Left lobe of liver (tissue), 2 donors: ENCODE measurements at regions not wholly inside any gene's neighbourhood (a gene's known extent, or its start where the extent isn't known, plus 50 kb on each side); places are given as distances from the start of the nearest gene placed in this dataset.
A peak's percentile ranks its signal among the peaks of the same experiment; 100 is the strongest.

Source experiments
- ATAC-seq: fragments of 200-7000 bp; cut with Tn5 transposase; one replicate; pipeline ENCODE4 v1.9.1; 2020; ENCODE audit warnings: mild to moderate bottlenecking, moderate library complexity
- DNase-seq: peaks from one replicate; pipeline ENCODE4 v3.0.0-alpha.2; 2020; ENCODE audit warnings: low spot score
- donor health status: DM: no; HTN: no; CAD: no; lungs with moderate emphysema.
- donor health status: DM: no; HTN: yes; CAD: no.

DNA sequence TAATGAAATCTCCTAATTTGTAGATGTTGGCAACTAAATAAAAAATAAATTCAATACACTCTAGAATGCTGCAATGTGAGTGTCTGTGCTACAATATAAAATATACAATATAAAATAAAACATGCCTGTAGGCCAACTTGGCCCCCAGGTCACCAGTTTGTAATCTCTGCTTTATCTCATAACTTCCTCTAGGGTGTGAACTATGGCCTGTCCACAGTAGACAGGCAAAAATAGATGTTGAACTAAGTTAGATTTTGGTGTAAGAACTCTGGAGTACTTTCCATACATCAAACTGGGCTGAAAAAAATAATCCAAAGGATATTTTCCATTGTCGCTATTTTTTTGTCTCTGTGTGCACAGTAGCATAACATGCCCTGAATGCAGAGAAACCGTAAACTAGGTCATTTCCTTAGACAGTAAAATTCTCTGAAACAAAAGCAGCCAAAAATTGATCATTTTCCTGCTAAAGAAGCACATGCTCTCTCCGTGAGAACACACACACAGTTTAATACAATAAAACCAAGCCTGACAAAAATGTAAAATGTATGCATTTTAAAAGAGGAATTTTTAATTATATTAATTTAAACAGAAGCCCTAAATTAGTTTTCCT lies 98.5 kb upstream of the ZFP64 start:
- DNase-seq (no peak), ATAC-seq (peak; percentile 33)

DNA sequence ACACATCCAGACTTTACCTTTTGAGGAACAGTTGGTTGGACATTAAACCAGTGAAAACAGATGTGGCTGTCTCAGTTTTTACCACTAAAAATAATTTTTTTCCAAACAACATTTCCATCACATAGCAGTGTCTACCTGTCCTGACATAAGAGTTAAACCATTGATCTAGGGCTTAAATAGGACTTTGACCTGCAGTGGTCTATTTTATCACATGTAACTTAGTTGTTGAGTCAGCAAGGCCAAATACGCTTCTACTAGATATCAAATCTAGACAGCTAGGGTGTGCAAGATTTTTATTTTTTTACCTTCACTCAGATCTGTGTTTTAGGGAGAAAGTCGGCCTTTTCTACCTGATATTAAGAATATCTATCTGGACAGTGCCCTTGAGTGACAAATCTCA lies 88.8 kb upstream of the ZFP64 start:
- DNase-seq (no peak), ATAC-seq (peak; percentile 61)

DNA sequence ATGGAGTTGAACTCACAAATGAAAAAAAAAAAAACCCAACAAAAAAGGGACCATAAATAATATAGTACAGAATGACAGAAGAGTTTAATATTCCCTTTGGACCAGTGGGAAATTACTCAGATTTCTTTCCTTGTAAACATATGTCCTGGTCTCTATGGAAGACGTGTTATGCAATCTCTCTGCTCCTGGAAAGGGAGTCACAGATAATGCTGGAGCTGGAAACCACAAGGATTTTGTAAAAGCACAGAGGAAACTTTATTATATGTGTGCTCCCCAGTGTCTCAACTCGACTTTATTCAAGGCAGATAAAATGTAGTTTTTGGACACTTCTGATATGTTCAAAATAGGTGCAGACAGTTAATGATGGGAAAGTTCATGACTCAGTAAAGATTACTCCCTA lies 88.1 kb upstream of the ZFP64 start:
- ATAC-seq (no peak), DNase-seq (no peak)

DNA sequence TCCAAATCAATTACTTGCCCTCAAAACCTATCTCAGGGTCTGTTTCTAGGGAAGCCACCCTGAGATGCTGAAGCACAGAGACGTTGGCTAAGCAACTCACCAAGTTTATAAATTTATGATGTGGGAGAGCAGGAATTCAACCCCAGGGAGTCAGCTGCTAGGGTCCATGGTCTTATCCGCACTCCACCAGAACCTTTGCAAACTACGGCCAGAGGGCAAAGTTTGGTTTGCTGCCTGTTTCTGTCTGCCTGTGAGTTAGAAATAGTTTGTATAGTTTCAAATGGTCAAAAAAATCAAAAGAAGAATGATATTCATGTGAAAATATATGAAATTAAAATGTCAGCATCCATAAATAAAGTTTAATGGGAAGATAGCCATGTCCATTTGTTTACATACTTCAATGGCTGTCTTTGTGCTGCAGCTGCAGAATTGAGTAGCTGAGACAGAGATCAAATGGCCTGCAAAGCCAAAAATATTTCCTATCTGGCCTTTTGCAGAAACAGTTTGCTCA lies 83.7 kb upstream of the ZFP64 start:
- ATAC-seq (peak; percentile 72), DNase-seq (no peak)

DNA sequence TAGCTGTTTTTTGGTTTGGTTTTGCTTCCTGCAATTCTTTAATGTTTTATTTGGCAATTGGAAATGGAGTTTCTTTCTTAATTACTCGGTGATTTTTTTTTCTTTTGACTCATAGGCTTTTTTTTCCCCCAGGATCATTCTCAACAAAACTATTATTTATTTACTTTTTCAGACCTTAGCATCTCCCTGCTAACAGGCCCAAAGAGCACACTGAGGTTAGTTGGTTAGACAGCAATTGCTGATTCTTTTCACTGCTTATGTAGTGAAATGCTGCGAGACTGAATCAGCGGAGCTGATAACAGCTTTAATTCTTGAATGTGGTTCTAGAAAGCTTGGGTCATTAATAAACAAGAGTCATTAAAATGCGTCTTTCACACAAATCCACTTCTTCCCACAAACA lies 79.1 kb upstream of the ZFP64 start:
- no peak for ATAC-seq
- DNase-seq: no peak

DNA sequence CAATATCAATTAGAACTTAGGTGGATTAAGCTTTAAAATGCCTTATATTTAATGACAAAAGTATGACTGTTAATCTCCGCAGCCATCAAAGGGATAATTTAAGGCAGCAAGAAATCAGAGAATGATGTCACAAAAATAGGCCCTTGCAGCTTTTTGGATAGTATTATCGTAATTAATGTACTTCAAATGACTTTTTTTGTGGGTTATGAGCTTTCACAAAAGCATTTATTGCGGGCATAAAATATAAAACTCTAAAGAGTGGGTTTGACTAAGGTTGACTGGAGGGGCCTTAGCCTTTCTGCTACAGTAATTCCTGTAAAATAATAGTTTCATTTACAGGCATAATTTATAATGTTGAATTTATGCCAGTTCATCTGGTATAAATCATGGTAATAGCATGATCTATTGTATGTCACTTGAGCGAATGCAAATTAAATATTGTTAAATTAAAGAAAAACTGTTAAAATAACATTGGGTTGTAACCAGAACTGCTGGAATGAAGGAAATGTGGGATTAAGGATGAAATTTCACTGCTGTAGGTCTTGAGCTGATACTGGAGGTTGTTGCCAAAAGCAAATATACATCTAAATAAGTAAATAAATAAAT lies 78.5 kb upstream of the ZFP64 start:
- DNase-seq: no peak
- ATAC-seq: no peak

DNA sequence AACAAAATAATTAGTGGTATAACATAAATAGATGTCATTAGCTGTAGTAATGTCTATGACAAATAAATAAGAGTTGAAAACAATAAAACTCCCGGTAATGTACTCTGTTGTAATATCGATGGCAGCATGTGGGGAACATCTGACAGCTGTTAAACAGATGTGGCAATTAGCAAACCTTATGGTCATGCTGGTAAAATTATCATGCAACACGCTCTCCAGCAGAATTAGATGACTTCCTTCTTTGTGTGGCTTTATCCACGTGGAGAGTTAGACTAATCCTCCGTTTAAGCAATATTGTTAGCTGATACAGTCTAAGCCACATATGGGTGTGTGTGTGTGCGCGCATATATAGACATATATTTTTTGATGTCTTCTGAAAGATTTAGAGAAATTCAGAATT lies 77.7 kb upstream of the ZFP64 start:
- no peak for DNase-seq
- ATAC-seq: no peak

DNA sequence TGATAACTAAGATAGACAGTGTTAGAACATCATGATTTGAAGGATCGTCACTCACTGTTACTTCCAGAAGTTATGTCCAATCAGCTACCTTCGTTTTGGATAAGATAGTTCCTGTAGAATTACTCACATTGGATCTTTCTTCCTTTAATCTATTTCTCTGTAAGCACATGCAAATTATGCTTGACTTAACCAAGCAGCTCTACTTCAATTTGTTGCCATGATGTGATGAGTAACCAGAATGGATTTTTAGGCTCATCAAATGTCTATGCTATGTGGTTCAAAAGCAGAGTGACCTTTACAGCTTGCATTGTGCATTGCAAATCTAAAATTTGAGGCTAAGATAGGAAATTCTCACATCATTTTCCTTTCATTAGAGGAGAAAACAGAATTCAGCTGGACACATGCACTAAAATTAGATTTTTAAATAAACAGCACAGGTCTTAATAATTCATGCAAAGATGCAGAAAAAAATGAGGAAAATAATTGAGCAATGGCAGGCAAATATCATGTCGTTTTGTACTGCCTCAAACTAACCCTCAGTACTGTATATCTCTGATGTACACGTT lies 76.7 kb upstream of the ZFP64 start:
- DNase-seq (no peak), ATAC-seq (no peak)

DNA sequence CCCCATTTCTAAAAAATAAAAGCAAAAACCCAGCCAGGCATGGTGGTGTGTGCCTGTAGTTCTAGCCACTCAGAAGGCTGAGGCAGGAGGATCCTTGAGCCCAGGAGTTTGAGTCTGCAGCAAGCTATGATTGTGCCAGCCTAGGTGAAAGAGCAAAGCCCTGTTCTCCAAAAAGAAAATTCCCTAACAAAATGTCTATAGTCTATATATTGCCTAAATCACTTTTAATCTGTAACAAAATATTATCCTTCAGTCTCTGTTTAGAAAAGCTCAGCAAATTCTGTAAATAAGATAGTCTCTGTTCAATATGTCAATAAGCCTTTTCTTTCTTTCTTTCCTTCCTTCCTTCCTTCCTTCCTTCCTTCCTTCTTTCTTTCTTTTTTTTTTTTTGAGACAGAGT lies 75.8 kb upstream of the ZFP64 start:
- ATAC-seq: no peak
- no peak for DNase-seq

DNA sequence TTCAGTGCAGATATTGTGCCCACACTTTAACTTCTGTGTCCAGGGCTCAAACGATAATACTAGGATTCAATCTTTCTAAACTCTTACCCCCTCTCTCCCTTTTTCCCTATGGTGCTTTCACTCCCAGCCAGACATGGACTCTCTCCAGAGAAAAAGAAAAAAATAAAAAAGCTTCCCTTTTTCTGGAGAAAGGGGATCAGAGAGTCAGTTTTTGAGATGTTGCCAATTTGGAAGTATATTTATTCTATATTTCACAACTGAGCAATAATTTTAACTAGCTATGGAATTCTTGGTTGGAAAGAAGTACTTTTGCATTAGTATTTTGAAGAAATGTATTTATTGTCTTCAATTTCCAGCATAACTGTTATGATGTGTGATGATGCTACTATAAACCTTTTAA lies 72.2 kb upstream of the ZFP64 start:
- ATAC-seq (no peak), DNase-seq (no peak)

DNA sequence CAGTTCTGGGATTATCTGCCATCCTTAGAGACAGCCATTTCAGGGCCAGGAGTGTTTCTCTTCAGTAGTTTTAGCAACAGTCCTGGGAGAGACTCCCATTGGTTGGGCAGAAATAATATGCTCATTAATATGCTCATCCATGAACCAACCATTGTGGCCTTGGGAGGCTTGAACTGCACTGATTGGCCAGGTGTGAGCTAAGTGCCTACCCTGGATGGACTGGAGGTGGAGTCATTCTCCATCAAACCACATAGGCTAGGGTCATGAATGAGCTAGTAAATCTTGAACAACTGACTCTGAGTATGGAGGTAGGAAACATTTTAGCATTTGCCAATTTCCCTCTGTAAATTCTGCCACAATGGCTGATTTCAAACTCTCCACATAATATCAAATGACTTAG lies 70.2 kb upstream of the ZFP64 start:
- ATAC-seq: no peak

DNA sequence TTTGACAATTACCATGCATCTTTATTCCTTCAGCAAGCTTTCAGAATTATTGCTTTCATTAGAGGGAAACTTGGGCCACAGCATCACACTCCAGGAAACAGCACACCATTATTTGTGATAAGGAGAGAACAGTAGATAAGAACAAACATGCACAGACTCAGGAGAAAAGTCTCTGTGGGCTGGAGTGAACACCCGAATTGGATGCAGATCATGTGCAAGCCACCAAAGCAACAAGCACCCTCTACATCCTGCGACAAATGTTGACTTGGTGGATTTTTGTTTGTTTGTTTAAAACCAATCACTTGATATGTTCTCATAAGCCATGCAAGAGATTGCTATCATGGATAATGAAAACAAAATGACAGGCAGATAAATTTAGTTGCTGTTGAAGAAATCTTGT lies 67.7 kb upstream of the ZFP64 start:
- ATAC-seq: no peak
- DNase-seq: no peak

More for the DNA sequence above, 70.2 kb upstream of the ZFP64 start:
- no peak for DNase-seq

DNA sequence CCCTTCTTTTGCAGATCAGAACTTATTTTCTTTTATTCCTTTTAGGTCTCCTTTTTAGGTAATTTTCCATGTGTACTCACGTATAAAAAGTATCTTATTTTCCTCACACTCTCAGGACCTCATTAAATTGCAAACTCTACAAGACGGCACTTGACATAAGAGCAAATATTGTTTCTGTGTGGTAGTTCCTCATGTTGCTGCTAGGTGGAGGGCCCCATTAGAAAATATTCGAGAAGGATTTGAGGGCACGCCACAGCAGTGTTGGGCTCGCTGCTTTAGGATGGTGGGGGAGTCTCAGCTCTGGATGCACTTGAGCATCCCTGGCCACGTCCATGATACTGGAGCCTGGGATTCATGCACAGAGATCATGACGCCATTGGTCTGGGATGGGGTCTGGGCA lies 64.9 kb upstream of the ZFP64 start:
- DNase-seq (no peak), ATAC-seq (no peak)

DNA sequence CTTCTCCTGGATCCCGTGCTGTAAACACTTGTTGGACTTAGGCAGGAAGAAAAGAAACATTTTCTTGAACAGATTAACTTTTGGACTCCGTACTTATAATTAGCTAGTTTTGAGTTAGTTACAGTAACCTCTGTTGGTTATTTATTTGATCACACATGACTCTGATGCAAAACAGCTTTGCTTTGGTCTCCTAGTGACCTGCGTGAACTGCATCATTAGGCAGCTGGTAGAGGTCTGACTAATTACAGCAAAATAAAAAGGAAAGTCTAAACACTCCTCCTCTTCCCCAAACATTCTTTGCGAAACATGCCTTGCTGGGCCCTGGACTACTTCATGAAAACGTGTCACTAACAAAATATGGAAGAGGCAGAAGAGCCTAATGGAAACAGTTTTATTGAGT lies 61.1 kb upstream of the ZFP64 start:
- no peak for DNase-seq
- ATAC-seq: no peak

DNA sequence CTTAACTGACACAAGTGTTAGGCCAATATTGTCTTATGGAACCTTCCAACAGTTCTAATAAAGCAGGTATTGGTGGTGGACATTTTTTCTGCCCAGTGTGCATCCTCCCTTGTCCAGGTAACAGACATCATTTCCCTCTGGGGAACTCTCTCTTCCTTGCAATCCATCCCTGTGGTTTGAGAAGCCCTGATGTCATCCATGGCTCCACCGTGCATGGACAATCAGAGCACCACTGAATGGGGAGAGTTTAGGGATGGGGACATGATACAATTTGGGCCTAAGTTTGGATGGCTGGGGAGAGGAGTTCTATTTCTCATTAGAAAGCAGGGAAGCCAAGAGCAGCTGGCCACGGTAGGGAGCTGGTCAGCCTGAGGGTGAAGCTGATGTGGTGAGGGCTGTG lies 60.2 kb upstream of the ZFP64 start:
- DNase-seq: no peak
- no peak for ATAC-seq

DNA sequence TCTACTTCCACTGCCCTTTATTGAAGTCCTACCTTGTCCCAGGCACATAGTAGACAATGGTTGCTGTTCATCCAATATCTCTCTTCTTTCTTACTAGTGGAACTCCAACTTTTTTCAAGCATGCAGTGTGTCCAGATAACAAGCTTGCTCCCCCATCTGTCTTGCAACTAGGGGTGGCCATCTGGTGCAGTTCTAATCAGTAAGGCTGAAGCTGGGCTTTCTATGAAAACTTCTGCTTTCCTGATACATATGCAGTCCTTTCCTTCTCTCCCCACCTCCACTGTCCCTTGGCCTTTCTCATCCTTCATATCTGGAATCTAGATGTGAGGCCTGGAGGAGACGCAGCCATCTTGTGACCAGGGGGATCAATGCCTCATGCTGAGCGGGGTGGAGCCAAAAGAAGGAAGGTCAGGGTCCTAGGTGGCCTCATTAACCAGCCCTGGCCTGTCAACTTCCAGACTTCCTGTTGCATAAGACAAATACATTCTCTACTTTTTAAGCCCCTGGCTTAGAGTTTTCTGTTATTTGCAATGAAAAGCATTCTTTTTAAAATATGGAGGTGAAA lies 59.6 kb upstream of the ZFP64 start:
- ATAC-seq: no peak
- no peak for DNase-seq

DNA sequence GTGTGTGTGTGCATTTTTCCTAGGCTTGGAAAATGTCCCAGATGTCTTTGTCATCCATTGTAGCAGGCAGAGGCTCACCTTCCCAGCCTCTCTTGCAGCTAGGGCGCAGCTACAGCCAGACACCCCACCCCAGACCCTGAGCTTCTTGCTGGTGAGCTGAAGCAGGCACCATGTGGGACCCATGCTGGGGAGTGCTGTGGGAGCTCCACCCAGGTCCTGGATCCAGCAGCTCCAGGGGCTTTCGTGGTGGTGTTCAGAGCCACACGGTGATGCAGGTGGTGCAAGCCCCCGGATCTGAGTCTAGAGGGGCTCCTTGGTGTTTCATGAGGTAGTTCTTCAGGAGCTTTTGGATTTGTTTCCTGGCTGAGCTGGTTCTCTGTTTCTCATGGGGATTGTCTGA lies 56.0 kb upstream of the ZFP64 start:
- ATAC-seq: no peak
- no peak for DNase-seq

DNA sequence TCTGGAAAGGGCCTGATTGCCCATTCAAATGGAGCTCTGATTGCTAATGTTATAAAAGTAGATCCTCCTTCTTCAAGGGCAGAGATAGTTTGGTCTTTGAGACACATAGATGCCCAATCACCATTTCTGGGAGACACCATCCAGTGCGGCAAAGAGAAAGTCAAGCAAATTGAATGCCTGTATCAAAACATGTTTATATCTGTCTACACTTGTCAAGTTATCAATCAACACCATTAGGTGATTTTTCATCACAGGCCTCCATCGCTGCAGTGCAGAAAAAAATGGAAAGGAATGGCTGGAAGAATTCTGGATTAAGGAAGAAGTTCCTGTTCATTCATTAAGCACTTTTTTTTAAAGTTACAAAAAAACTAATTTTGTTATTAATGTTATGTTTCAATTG lies 54.8 kb upstream of the ZFP64 start:
- ATAC-seq (no peak), DNase-seq (no peak)

DNA sequence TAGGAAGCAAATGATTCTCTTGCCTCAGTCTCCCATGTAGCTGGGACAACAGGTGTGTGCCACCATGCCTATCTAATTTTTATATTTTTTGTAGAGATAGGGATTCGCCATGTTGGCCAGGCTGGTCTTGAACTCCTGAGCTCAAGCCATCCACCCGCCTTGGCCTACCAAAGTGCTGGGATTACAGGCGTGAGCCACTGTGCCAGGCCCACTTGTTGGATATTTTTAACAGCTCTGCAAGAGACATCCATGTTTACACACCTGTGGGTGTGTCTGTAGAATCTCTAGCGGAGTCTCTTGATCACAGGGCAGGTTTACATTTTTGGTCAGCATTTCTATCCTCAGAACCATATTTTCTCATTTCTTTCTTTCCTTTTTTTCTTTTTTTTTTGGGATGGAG lies 53.1 kb upstream of the ZFP64 start:
- ATAC-seq: no peak
- no peak for DNase-seq

DNA sequence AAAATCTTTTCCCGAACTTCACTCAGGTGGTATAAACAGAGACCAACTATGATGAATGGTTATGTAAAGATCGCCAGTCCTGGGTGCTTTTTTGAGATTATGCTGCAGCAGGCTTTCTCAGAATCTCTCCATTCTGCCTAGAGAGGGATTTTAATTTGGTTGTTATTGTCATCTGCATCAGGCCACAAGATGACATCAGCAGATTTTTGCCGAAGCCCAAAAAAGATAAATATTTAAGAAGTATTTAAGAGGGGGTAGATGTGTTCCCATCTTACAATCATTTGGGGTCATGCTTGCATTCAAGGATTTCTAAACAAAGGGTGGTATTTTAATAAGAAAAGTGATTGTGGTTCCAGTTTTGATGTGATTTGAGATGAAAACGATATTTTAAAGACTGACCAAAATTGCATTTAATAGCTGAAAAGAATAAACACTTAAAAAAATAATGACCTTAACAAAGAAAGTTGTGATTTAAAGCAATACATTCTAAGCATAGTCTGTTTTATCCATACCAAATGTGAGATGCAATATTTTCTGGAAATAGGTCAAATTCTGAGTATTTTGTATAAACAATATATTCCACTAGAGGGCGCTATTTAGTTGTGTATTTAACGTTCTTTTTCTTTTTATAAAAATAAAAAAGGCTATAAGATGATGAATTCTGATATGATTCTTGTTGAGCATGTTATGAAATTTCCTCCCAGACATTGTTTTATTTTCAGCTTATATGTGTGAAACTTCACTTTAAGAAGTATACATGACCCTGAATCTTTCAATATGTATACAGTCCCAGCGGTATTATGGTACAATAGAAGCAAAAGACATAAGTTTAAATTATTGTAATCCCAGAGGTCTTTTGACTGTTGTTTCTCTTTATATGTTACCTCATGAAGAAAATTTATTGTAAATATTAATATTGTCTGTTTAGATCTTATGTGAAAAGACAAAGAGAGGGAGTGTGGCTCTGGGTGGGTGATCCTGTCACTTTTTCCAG lies 51.0 kb upstream of the ZFP64 start:
- ATAC-seq (peak; percentile 46), DNase-seq (no peak)
